HG03064 (cell line): ENCODE measurements at regions not wholly inside any gene's neighbourhood (a gene's known extent, or its start where the extent isn't known, plus 50 kb on each side); places are given as distances from the start of the nearest gene placed in this dataset.

Experiments
- ATAC-seq: cut with Tn5 transposase; IDR thresholded peaks from one replicate; pipeline ENCODE4 v1.9.1; 2021; ENCODE audit warnings: low read depth; ENCODE audit not compliant: unreplicated experiment

GRCh38 chr17:79361873-79362771 lies 248.7 kb downstream of the RBFOX3 start:
- no peak for ATAC-seq

DNA sequence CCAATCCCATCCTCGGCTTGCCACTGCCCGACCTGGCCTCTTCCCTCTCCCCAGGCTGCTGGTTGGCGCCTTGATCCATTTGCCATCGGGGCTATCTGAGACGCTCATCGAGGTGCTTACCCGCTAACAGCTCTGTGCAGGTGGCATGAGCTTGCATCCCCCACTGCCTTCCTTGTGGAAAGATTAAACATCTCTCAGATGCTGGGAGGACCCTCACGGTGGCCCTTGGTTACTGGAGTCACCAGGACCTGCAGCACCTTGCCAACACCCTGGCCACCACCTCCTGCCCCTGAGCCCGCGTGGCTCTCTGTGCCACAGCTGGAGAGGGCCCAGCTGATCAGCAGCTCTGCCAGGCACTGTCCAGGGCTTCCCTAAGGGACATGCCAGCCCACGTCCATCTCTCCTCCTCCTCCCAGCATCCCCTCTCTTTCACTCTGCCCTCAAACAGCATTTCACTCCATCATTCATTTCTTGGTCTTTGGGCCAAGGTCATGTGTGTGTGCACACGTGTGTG lies 249.6 kb downstream of the RBFOX3 start:
- no peak for ATAC-seq

DNA sequence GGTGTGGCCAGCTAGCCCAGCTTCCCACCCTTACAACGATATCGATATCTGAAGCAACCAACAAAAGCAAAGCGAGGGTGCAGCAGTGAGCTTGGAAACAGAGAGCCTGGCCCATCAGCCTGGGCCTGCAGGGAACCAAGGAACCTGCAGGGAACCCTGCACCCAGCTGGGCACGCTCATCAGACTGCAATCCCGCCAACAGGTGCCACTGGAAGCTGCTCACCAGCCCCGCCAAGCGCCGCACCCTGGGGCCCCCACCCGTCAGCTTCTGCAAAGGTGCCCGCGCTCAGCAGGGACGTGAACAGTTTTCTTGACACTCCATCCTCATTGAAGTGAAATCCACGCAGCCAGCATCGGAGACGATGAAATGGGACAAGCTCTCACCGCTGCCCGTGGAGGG lies 250.7 kb downstream of the RBFOX3 start:
- no peak for ATAC-seq

DNA sequence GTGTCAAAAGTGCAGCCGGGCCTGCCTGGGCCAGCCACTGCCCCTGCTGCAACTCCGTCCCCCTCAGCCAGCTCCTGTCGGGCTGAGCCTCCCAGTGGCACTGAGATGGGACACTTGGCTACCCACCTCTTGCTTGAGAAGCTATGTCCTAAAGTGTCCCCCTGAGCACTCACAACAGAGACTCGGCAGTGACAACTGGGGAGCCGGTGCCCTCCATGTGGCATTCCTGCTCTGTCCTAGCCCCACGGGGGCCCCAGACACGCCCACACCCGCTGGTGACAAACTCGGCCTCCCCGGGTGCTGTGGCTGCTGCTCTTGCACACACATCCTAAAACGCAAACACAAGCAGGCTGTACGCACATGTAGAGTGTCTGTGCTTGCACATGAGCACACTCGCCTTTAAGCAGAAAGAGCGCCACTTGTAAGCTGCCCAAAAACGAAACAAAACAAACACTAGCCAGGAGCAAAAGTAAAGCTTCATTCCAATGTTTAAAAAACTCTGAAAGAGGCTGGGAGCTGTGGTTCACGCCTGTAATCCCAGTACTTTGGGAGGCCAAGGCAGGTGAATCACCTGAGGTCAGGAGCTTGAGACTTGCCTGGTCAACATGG lies 253.9 kb downstream of the RBFOX3 start:
- no peak for ATAC-seq

DNA sequence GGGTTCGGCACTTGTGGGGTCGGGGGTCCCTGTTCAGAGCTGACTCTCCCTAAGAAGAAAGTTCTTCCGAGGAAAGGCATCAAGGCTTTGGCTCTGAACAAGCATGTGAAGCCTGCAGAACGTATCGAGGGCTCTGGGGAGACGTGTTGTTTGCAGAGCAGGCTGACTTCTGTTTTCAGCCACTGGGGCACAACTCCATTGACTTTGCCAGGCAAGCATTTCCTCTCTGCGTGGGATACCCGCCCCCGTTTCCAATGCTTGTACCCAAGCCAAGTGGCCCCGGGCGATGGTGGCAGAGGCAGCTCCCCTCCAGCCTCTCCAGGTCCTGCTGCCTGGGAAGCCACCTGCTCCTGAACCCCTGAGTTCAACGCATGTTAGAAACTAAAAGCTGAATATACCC lies 255.7 kb downstream of the RBFOX3 start:
- ATAC-seq: no peak

- ATAC-seq: no peak
Observed at GRCh38 chr17:79354173-79354820, 256.6 kb downstream of the RBFOX3 start.

- ATAC-seq: no peak
Observed at GRCh38 chr17:79353548-79353947, 257.3 kb downstream of the RBFOX3 start.

DNA sequence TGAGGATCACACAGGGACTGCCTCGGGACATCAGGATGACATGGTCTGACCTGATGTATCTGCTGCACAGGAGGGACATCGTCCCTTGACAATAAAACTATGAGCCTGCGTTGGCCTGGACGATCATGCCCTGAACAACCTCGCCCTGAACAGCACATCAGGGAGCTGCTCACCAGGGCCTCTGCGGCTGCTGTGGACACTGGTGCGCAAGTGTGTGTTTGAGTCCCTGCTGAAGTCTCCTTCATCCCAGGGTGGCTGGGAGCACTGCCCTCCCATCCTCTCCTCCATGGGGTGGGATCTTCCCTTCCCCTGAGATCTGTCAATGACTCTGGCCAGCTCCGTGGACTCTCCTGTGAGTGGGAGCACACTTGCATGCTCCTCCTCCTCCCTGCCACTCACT lies 257.8 kb downstream of the RBFOX3 start:
- ATAC-seq: no peak

- no peak for ATAC-seq
Observed at GRCh38 chr17:79350533-79350932, 260.3 kb downstream of the RBFOX3 start.

- no peak for ATAC-seq
Observed at GRCh38 chr17:79349506-79350400, 261.1 kb downstream of the RBFOX3 start.

GRCh38 chr17:79342376-79342775 lies 267.8 kb downstream of the ENGASE start:
- ATAC-seq: no peak

DNA sequence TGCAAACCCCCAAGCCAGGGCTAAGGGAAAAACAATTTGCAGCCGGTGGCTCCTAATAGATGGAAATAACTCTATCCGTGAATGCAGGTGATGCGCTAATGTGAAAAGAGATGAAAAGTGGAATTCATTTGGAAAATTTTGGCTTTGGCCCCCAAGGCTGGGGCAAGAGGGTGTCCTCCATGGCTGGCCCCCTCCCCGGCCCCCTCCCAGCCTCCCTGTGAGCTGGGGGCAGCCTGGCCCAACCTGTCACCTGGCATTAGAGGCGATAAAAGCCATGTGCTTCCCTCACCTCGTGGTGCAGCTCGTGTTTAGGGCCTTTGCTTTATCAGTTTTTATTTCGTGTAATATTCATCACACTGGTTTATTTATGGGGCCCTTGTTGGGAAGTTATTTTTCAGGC lies 267.2 kb downstream of the ENGASE start:
- no peak for ATAC-seq

DNA sequence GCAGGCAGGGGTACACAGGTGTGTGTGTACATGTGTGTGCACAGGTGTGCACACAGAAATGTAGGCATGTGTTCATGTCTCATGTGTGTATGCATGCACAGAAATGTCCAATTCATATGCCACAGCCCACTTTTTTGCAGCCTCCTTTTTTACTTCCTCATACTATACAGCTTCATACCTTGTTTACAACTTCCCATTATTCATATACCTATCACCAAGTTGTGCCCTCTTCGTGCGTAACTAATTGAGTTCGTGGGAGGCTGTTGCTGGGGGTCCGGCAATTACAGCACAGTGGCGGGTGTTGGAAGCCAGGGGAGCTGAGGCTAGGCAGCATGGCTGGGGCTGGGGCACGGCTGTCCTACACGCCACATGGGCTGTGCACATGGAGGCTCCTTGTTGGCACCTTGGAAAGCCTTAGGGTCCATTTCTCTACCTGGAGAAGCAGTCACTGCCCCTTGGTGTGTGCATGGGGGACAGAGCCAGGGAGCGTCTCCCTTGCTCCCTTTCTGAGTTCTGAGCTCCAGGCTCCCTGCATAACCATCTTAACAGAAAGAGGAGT lies 266.7 kb downstream of the ENGASE start:
- no peak for ATAC-seq

- ATAC-seq: peak; percentile 67
Observed at GRCh38 chr17:79340333-79341221, 266.0 kb downstream of the ENGASE start.

DNA sequence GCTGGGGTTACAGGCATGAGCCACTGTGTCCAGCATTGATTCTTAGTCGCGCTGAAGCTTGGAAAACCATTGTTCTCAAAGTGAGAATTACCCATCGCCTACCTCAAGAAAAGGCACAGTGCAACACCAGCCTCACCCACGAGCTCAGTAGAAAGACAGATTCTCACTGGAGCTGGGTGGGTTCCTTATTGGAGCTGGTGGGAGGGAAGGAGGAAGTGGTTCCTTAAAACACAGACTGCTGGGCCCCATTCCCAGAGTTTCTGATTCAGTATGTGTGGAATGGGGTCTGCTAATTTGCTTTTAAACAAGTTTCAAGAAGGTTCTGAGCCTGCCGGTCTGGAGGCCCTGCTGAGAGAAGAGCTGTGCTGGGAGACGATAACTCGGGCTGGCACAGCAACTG lies 264.7 kb downstream of the ENGASE start:
- ATAC-seq: no peak

- no peak for ATAC-seq
Observed at GRCh38 chr17:79338604-79339003, 264.0 kb downstream of the ENGASE start.

DNA sequence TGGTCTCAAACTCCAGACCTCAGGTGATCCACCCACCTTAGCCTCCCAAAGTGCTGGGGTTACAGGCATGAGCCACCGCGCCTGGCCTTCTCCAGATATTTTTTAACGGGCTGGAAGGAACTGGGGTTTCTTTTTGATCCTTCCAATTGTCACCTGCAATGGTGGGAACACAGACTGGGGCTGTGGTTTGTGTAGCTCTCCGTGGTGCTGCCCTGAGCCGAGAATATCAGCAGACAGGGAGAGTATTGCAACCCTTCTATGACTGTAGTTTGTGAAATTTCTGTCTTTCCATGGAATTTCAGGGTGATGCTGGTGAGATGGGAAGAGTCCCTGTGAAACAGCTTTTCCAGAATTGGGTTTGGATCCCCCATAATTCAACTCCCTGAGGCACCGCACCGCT lies 263.5 kb downstream of the ENGASE start:
- no peak for ATAC-seq

- no peak for ATAC-seq
Observed at GRCh38 chr17:79337053-79337452, 262.4 kb downstream of the ENGASE start.

DNA sequence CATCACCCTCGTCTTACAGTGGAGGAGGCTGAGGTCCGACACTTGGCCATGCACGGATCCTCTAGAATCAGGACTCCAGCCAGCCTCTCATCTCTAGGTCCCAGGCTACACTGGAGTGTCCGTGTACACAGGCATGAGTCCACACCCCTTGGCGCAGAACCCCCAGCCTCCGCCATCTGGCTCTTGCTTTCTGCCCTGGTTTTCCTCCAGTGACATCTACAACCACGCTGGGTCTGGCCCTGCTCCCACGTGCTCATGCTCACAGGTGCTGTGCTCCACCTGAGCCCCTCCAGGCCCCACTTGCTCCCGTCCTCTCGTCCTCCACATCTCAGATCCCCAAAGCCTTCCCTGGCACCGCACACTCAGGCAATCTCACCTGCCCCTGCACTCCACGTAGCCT lies 260.8 kb downstream of the ENGASE start:
- no peak for ATAC-seq
